ENCODE measurements at regions not wholly inside any gene's neighbourhood (a gene's known extent, or its start where the extent isn't known, plus 50 kb on each side); places are given as distances from the start of the nearest gene placed in this dataset.

DNA sequence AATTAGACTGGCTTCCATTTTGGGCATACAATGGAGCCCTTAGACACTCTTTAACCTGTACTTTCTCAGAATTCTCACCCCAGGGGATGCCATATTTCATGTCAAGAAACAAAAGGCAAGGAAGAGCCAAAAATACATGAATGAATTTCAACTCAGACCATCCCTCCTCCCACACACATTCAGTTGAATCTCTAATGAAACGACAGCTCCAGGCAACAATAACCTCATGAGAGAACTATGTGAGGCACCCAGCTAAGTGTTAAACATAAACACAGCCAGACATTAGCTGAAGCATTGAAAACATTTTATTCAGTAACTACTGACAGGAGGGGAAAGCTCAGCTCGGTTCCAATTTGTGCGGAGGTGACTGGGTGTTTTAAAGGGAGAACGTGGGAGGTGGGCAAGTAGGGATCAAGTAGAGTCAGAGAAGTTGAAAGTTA, 1359.1 kb upstream of the CDH9 start:
- no TSS peak for BruUV-seq (replicated peaks)
- ChIA-PET CTCF (no interaction called here), POLR2A (no interaction called here)
- no peaks in the 10 kb centered on the region for H3K9me3 ChIP-seq (replicated peaks; ENCODE audit: control insufficient read depth, insufficient read depth, low read length)
- no peaks in the 10 kb centered on the region for H3K79me2 ChIP-seq (ENCODE audit: control insufficient read depth, insufficient read depth, low read length)
- H2AFZ ChIP-seq (ENCODE audit: low read depth, low read length) = no peak overlapping the region
- no peak overlapping the region for H3K4me3 ChIP-seq (replicated peaks in 1 of 3; ENCODE audit: insufficient read depth in 1 of 3, low read depth in 1 of 3, low read length in 3 of 3)
- FAIRE-seq (no peak), DNase-seq (ENCODE audit: low read depth, low spot score) (no peak)
- H3K9me1 ChIP-seq (replicated peaks; ENCODE audit: control insufficient read depth, extremely low read depth, insufficient read depth, low read length) = no peaks in the 10 kb centered on the region
- H3K4me2 ChIP-seq (ENCODE audit: insufficient read depth, low read length) = no peak overlapping the region
- H3K27ac ChIP-seq (ENCODE audit: insufficient read depth, low read depth, low read length) = no peak overlapping the region
- H3K4me1 ChIP-seq (ENCODE audit: control insufficient read depth, extremely low read depth, insufficient read depth, low read length) = no peaks in the 10 kb centered on the region
- dilution Hi-C loops (cut with MboI; ENCODE audit: extremely low pct_ligation_motif_present, low sequenced_read_pairs) (no loop called here), intact Hi-C loops (cut with micrococcal nuclease) (no loop called here)
- TF ChIP-seq GATA2 (IDR thresholded peaks at IDR 0.05; ENCODE audit: insufficient read depth, insufficient read length, low read depth, low read length) (no peak), POLR2AphosphoS5 (IDR thresholded peaks at IDR 0.05; ENCODE audit: insufficient read depth, low read depth, low read length) (no peak), MYC (IDR thresholded peaks at IDR 0.05; ENCODE audit: low read depth, low read length) (no peak), EZH2 (IDR thresholded peaks at IDR 0.05; ENCODE audit: borderline replicate concordance, low read depth, low read length, severe bottlenecking) (no peak), JUN (IDR thresholded peaks at IDR 0.05; ENCODE audit: borderline replicate concordance, insufficient read depth, insufficient read length, low read depth) (no peak), POLR2A (IDR thresholded peaks at IDR 0.05; ENCODE audit: low read depth, low read length) (no peak), FOS (IDR thresholded peaks at IDR 0.05; ENCODE audit: borderline replicate concordance, insufficient read depth, low read length) (no peak)
- TF ChIP-seq, protein P1, sequence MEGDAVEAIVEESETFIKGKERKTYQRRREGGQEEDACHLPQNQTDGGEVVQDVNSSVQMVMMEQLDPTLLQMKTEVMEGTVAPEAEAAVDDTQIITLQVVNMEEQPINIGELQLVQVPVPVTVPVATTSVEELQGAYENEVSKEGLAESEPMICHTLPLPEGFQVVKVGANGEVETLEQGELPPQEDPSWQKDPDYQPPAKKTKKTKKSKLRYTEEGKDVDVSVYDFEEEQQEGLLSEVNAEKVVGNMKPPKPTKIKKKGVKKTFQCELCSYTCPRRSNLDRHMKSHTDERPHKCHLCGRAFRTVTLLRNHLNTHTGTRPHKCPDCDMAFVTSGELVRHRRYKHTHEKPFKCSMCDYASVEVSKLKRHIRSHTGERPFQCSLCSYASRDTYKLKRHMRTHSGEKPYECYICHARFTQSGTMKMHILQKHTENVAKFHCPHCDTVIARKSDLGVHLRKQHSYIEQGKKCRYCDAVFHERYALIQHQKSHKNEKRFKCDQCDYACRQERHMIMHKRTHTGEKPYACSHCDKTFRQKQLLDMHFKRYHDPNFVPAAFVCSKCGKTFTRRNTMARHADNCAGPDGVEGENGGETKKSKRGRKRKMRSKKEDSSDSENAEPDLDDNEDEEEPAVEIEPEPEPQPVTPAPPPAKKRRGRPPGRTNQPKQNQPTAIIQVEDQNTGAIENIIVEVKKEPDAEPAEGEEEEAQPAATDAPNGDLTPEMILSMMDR (IDR thresholded peaks at IDR 0.05; ENCODE audit: extremely low read depth in 1 of 2, insufficient read depth in 1 of 2, low read depth in 1 of 2, low read length in 2 of 2) = no peak
- TF ChIP-seq, protein P2, sequence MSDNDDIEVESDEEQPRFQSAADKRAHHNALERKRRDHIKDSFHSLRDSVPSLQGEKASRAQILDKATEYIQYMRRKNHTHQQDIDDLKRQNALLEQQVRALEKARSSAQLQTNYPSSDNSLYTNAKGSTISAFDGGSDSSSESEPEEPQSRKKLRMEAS (IDR thresholded peaks at IDR 0.05; ENCODE audit: insufficient read depth, insufficient read length) = no peak
- H3K9ac ChIP-seq (replicated peaks; ENCODE audit: extremely low read depth, insufficient read depth, low read length) = no peak overlapping the region
- H4K20me1 ChIP-seq (replicated peaks; ENCODE audit: control insufficient read depth, extremely low read depth, insufficient read depth, low read length) = no peaks in the 10 kb centered on the region
- no peaks in the 10 kb centered on the region for H3K27me3 ChIP-seq (ENCODE audit: control insufficient read depth in 2 of 2, insufficient read depth in 2 of 2, low read length in 2 of 2)
- no peaks in the 10 kb centered on the region for H3K36me3 ChIP-seq (ENCODE audit: control insufficient read depth in 2 of 2, extremely low read depth in 1 of 2, insufficient read depth in 2 of 2, low read length in 2 of 2)

All from endothelial cell of umbilical vein (primary cell).